IPS-18c (cell line): ENCODE measurements at regions not wholly inside any gene's neighbourhood (a gene's known extent, or its start where the extent isn't known, plus 50 kb on each side); places are given as distances from the start of the nearest gene placed in this dataset.

Source experiments
- H3K4me3 ChIP-seq: 2 replicates; pipeline ENCODE4 v1.7.0; 2013; ENCODE audit warnings: low read depth, mild to moderate bottlenecking, low read length, moderate library complexity; ENCODE audit not compliant: insufficient read depth
- H3K9me3 ChIP-seq: one replicate; pipeline ENCODE4 v1.6.1; 2013; ENCODE audit warnings: mild to moderate bottlenecking, low read length, moderate library complexity; ENCODE audit not compliant: control insufficient read depth, insufficient read depth

DNA sequence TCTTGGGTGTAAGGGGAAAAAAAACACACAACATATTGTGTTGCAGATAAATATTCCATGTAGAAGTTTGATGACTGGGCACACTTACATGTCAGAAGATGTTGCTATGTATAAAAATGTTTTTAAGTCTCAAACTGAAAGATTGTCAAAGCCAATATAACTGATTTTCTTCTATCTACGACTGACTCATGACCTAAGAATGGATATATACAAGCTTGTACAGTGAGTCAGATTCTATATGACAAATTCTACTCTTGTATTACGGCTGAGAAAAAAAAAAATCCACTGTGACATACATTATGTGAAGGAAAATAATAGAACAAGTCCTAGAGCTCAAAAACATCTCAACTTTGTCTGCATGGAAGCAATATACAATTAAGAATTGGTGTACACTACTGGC is 343.0 kb upstream of the PCDH15 start:
- Histone ChIP-seq H3K4me3 (no peak overlapping the region), H3K9me3 (no peaks in the 10 kb centered on the region)

DNA sequence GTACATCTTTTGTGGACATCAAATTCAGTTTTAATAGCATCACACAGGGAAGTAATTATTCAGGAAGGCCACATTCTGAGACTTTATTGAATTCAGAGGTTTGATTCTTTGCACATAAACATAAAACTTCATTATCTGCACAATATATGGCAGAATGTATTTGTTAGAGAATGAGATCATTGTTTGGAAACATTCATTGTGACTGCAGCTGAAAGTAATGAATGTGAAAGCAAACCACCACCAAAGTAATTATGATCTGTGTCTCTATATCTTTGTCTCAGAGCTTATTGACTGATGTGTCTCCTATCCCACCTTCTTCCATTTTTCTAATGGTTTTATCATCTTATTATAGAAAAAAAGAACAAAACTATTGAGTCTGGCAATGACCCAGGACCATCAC is 340.9 kb upstream of the PCDH15 start:
- Histone ChIP-seq H3K4me3 (no peak overlapping the region), H3K9me3 (no peaks in the 10 kb centered on the region)

DNA sequence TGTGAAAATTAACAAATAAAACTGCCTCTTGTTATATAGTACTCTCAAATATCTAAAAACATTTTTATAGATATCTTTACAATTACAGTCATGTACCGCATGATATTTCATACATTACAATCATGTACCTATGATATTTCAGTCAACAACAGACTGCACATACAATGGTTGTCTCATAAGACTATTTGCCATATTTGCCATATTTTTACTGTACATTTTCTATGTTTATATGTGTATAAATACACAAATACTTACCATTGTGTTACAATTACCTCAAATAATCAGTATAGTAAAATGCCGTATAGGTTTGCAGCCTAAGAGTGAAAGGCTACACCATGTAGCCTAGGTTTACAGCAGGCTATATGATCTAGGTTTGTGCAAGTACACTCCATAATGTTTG is 336.0 kb upstream of the PCDH15 start:
- no peak overlapping the region for H3K4me3 ChIP-seq
- no peaks in the 10 kb centered on the region for H3K9me3 ChIP-seq

DNA sequence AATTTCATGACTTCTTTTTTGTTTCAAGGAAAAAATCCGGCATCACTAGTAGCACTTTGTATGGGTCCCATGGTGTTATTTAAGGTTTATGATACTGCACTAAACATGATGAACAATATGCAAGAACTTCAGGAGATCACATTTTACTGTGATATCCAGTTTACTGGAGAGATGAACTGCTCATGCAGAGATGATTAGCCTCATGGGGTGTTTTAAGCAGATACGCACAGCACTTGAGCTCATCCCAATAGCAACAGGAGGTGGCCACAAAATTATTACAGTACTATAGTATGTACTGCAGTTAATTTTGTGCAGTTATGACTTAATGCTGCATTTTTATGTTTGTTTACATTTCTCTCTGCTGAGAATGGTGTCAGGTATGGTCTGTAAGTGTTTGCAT is 303.7 kb upstream of the PCDH15 start:
- no peaks in the 10 kb centered on the region for H3K9me3 ChIP-seq
- no peak overlapping the region for H3K4me3 ChIP-seq

DNA sequence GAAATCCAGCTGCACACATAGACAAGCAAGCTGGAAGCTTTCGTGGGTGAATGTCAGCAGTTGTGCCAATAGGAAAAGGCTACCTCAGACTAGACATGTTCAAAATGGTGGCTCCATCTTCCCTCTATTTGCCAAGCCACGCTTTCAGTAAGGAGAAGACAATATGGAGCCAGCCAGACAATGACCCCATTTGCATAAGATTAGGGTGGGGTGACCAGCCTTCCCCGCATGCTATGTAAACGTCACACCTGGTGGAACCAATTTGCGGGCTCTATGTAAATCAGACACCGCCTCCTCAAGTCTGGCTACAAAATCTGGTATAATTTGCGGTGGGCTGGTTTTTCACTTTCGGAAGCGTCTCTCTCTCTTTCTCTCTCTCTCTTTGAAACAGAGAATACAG is 297.4 kb upstream of the PCDH15 start:
- Histone ChIP-seq H3K4me3 (no peak overlapping the region), H3K9me3 (no peaks in the 10 kb centered on the region)

DNA sequence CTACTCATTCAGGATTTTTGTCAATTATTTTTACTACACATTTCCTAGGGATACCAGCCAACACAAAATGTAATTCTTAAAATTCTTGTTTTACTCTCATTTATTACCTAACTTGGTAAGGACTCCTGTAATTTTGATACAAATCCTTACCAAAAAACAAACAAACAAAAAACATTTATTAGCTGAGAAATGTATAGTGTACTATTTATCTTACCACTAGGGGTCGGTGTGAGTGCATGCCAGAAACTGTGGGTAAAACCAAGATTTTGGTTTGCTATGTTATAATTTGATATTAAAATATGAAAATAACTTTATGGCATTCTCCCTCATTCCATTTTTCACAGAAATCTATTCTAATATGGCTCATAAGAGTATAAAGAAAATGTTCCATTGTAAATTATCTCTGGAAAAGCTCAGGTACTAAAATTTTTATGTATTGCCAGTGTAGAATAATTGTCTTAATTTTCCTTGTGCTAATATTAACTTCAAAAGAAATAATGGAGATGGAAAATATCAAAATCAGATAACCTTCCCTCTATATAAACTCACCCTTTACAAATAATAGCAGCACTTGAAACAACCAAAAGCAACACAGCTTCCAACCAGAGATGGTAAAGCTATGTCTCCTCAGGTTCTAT is 290.8 kb upstream of the PCDH15 start:
- H3K4me3 ChIP-seq: no peak overlapping the region
- no peaks in the 10 kb centered on the region for H3K9me3 ChIP-seq

DNA sequence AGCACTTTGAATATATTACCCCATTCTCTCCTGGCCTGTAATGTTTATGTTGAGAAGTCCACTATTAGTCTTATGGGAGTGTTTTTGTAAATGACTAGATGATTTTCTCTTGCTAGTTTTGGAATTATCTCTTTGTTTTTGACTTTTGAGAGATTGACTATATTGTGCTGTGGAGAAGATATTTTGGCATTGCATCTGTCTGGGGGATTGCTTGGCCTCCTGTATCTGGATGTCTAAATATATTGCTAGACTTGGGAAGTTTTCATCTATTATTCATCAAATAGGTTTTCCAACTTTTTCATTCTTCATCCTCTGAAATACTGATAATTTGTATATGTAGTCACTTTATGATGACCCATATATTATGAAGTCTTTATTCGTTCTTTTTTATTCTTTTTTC is 277.1 kb upstream of the PCDH15 start:
- no peaks in the 10 kb centered on the region for H3K9me3 ChIP-seq

DNA sequence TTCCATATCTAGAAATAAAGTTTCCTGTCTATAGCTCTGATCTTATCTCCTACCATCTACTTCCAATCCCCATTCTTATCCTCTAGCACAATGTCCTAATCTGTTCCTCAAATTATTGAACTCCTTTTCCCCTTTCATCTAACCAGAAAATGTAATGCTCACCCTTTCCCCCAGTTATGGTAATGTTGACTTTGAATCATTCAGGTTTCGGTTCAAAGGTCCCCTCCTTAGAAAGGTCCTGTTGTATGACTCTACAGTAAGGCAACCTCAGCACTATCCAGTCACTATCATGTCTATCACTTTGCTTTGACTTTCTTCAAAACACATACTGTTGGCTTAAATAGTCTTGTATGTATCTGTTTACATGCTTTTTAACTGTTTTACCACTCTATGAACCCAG is 264.2 kb upstream of the PCDH15 start:
- Histone ChIP-seq H3K4me3 (no peak overlapping the region), H3K9me3 (no peaks in the 10 kb centered on the region)

More for the DNA sequence above, 277.1 kb upstream of the PCDH15 start:
- no peak overlapping the region for H3K4me3 ChIP-seq

DNA sequence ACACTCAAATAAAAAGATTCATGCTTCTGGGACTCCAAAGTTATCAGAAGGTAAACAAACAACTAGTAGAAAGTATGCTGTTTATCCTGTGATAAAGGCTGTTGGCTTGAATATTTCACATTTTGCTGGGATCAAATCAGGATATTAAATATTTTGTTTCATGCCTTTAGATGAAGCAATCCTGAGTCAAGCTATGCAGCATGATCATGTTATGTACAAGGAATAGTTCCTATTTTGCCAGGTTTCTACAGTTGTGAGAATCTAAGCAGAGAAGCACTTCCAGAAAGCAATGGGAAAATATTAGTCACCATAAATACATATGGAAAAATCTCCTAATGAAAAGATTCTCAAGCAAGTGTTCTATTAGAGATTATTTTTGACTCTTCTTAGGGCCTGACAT is 262.8 kb upstream of the PCDH15 start:
- Histone ChIP-seq H3K4me3 (no peak overlapping the region), H3K9me3 (no peaks in the 10 kb centered on the region)

DNA sequence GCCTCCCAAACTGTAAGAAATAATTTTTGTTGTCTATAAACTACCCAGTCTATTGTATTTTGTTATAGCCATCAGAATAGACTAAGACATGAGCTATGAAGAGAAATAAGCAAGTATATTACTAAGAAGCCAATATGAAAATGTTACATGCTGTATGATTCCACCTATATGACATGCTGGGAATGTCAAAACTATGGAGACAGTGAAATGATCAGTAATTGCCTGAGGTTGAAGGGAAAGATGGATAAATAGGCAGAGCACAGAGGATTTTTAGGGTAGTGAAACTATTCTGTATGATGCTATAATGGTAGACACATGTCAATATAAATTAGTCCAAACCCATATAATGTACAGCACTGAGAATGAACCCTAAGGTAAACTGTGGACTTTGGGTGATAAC is 261.3 kb upstream of the PCDH15 start:
- Histone ChIP-seq H3K4me3 (no peak overlapping the region), H3K9me3 (no peaks in the 10 kb centered on the region)

DNA sequence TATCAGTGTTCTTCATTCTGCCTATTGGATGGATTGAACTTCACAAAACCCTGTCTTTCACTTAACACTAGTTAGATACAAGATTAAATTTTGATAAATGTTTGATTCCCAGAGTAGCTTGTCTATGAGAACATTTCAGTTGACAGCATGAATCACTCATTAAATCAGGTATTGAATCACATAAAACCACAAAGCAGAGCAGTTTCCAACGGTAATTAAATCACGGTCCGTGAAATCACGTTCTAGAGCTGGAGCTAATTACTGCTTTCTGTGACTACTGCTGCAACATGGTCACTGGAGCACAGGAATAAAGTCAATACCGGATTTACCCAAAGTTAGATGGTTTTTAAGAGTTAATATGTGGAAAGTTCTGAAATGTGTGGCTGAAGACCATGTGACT is 257.8 kb upstream of the PCDH15 start:
- Histone ChIP-seq H3K4me3 (no peak overlapping the region), H3K9me3 (no peaks in the 10 kb centered on the region)

DNA sequence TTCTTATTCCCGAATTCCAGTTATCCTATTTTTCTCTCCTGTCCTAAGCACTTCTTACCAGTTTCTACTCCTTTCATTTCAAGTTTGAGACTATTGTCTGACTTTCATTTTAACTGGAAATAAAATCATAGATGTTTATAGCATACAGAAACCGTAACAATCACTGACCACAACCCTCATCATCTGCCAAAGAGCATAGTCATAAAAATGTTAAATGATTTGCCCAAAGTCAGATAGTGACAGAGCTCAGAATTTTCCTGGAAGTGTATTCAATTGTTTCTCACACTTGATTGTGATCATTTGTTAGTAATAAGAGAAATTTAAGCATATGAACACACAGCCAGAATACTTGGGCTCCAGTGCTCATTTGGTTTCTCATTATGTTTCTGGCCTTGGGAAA is 250.5 kb upstream of the PCDH15 start:
- no peaks in the 10 kb centered on the region for H3K9me3 ChIP-seq
- H3K4me3 ChIP-seq: no peak overlapping the region

DNA sequence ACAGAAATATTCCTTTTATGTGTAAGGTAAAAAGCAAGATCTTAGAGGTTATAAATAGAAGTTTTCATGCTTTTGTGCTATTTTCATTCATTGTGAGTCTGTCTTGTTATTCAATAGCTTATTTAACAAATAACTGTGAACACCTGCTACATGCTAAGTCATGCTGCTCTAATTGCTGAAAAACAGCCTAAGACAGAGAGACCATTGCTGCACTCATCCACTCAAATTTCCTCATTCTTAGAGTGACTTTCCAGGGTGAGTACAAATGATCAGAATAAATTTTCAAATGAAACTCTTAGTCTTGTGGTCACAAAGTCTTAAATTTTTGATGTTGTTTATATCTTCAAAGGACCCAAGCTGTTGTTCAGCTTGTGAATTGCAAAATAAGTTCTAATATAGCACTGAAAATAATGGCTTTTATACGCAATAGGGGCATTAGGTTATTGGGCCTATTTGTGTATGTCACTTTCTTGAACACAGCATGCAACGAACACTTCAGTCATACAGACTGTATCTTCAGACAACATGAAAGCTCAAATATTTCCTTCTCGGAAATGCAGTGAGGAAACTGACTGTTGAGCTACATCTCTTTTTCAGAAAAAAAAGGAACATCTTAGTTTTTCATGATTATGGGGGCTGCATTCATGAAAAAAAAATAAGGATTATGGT is 247.9 kb upstream of the PCDH15 start:
- H3K9me3 ChIP-seq: no peaks in the 10 kb centered on the region
- no peak overlapping the region for H3K4me3 ChIP-seq

DNA sequence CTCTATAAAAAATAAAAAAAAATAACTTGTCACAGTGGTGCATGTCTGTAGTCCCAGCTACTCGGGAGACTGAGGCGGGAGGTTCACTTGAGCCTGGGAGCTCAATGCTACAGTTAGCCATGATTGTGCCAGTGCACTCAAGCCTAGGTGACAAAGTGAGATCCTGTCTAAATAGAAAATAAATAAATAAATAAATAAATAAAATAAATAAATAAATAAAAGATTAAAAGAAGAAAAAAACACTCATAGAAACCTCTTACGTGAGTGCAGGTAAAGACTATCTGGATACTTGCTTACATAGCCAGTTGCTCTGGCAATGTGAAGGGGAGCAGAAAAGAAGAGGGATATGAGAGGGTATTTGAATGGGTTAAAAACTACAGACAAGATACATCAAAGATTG is 242.5 kb upstream of the PCDH15 start:
- no peak overlapping the region for H3K4me3 ChIP-seq
- no peaks in the 10 kb centered on the region for H3K9me3 ChIP-seq

DNA sequence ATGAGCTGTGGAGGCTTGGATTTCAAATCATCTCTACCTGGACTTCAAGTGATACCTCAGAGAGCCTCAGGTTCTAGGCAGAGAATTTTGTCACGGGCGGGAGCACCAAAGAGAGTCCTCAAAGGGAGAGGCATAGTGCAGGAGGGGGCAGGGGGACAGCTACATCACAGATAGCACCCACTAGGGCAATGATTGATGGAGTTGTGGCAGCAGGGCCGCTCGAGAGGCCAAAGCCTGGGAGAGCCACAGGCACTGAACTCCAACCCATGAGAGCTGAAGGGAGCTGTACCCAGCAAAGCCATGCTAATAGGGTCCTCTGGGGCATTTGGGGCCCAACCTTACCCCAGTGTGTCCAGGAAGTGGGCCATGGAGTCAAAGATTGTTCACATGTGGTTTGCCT is 232.0 kb upstream of the PCDH15 start:
- Histone ChIP-seq H3K9me3 (no peaks in the 10 kb centered on the region), H3K4me3 (no peak overlapping the region)

DNA sequence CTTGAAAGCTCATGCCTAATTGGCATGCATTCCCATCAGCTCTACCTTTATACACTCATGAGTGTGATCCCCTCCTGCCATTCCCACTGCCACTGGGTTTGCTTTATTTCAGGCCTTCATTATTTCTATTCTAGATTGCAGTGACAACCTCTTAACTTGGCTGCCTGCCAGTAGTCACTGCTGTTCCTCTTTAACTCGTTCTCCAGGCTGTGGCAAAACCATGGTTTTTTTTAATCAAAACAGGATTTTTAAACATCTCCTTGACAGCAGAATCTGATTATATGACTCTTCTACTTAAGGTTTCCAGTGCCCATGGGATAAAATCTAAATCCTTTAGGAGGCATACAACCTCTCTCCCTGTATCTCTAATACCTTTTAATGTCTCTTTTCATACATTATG is 223.7 kb upstream of the PCDH15 start:
- H3K9me3 ChIP-seq: peaks cover 2% of the 10 kb centered on the region
- no peak overlapping the region for H3K4me3 ChIP-seq

DNA sequence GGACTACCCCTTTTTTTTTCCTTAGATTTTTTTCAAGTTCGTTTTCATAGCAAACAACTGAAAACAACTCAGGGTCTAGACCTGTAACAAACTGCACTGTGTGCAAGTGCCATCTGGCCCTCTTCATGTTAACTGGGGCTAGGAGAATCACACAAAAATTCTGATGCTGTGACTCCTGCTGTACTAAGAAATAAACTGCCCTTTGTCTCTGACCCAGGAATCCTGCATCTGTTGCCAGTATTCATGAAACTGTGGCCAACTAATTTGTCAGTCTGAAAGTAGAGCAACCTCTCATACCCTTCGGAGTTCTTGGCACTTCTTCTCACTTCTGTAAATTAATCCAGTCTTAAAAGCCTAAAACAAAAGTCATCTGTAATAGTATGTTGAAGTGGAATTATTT is 218.4 kb upstream of the PCDH15 start:
- peaks cover 2% of the 10 kb centered on the region for H3K9me3 ChIP-seq
- no peak overlapping the region for H3K4me3 ChIP-seq

DNA sequence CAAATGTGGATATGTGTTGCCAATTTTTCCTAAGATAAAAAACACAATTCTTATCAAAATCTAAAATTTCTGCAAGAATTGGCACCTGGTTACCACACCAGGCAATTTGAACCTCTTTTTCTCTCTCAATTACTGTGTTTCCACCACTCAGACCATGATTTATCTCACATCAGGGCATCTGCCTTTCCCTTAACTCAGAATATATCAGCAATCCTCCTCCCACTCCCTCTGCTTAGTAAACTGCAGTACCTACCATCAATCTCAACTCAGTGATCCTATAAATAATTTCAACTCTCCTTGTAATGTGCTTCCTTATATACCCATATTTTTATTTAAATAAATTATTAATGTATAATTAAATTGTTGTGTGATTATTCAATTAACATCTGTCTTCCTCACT is 212.3 kb upstream of the PCDH15 start:
- Histone ChIP-seq H3K9me3 (no peaks in the 10 kb centered on the region), H3K4me3 (no peak overlapping the region)

DNA sequence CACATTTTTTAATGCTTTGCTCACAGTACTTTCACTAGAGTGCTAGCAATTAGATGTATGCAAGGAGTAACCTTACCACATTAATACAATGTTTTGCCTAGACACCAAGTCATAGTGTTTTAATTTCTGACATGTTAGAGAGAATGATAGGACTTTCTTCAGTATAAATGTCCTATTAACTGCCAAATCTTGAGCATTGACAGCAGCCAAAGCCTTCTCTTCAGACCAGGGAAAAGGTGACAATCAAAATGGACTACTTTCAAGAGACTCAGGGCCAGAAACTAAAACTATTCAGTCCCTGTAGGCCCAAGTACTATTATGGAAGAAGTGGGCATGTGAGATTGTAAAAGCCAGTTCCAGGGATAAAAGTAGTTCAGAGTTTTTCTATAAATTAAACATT is 201.4 kb upstream of the PCDH15 start:
- H3K4me3 ChIP-seq: no peak overlapping the region

More for the DNA sequence above, 201.4 kb upstream of the PCDH15 start:
- peaks cover 6% of the 10 kb centered on the region for H3K9me3 ChIP-seq
